ENCODE measurements at regions not wholly inside any gene's neighbourhood (a gene's known extent, or its start where the extent isn't known, plus 50 kb on each side); places are given as distances from the start of the nearest gene placed in this dataset.

DNA sequence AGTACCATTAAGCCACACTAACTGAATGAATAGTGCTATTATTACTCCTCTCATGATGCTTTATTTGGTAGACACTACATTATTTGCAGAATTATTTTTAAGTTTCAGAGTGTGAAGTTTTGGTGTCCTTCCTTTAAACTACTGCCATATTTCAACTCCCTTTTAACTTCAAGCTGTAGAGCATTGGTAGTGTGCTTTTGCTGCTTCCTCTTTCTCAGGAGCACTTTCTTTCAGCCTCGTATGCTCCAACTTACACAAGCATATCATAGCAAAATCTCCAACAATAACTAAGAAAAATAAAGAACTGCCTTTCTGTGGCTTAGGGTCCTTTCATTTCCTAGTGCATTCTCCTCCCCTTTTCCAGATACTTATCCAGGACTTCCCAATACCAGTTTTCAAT, 476.4 kb upstream of the AGTR1 start:
- Histone ChIP-seq H3K9me3 (no peaks in the 10 kb centered on the region), H3K36me3 (no peaks in the 10 kb centered on the region), H3K27ac (replicated peaks in 1 of 4) (no peak overlapping the region), H3K4me1 (no peaks in the 10 kb centered on the region), H3K4me3 (no peak overlapping the region), H3K27me3 (no peaks in the 10 kb centered on the region)
- 48% methylated on average over 1 of the region's 1 CpG for WGBS
- intact Hi-C loops (cut with DNase I) = no loop called here
- no peak for TF ChIP-seq EP300 (IDR thresholded peaks at IDR 0.05)
- no peak for TF ChIP-seq POLR2A (IDR thresholded peaks at IDR 0.05; ENCODE audit: low read depth)
- TF ChIP-seq POLR2AphosphoS5 (IDR thresholded peaks at IDR 0.05) = no peak
- TF ChIP-seq, protein P1, sequence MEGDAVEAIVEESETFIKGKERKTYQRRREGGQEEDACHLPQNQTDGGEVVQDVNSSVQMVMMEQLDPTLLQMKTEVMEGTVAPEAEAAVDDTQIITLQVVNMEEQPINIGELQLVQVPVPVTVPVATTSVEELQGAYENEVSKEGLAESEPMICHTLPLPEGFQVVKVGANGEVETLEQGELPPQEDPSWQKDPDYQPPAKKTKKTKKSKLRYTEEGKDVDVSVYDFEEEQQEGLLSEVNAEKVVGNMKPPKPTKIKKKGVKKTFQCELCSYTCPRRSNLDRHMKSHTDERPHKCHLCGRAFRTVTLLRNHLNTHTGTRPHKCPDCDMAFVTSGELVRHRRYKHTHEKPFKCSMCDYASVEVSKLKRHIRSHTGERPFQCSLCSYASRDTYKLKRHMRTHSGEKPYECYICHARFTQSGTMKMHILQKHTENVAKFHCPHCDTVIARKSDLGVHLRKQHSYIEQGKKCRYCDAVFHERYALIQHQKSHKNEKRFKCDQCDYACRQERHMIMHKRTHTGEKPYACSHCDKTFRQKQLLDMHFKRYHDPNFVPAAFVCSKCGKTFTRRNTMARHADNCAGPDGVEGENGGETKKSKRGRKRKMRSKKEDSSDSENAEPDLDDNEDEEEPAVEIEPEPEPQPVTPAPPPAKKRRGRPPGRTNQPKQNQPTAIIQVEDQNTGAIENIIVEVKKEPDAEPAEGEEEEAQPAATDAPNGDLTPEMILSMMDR (IDR thresholded peaks at IDR 0.05) = no peak
- no peak for DNase-seq (ENCODE audit: extremely low spot score)

DNA sequence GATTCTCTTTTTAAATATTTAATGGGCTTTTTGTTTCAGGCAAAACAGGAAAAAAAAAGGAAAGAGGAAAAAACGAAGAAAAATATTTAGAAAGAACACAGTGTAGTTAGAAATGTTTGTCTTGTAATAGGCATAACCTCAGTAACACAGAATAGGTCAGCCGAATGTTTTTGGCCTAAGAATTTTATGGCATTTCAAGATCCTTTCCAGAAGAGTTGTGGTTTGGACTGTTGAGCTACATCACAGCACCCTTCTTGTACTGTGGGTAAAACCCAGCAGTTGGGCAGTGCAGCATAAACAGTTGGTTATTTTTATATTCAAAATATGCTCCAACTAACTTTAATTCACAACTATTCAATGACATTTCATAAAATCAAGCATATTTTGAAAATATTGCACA, 474.4 kb upstream of the AGTR1 start:
- Histone ChIP-seq H3K27ac (replicated peaks in 1 of 4) (no peak overlapping the region), H3K36me3 (no peaks in the 10 kb centered on the region), H3K4me1 (no peaks in the 10 kb centered on the region), H3K27me3 (no peaks in the 10 kb centered on the region), H3K4me3 (no peak overlapping the region), H3K9me3 (no peaks in the 10 kb centered on the region)
- TF ChIP-seq POLR2A (IDR thresholded peaks at IDR 0.05; ENCODE audit: low read depth) = no peak
- TF ChIP-seq EP300 (IDR thresholded peaks at IDR 0.05) = no peak
- no peak for TF ChIP-seq POLR2AphosphoS5 (IDR thresholded peaks at IDR 0.05)
- TF ChIP-seq, protein P1 (IDR thresholded peaks at IDR 0.05) = no peak
- DNase-seq (ENCODE audit: extremely low spot score) = no peak
- 63% methylated on average over 2 of the region's 2 CpGs for WGBS
- intact Hi-C loops (cut with DNase I) = no loop called here

DNA sequence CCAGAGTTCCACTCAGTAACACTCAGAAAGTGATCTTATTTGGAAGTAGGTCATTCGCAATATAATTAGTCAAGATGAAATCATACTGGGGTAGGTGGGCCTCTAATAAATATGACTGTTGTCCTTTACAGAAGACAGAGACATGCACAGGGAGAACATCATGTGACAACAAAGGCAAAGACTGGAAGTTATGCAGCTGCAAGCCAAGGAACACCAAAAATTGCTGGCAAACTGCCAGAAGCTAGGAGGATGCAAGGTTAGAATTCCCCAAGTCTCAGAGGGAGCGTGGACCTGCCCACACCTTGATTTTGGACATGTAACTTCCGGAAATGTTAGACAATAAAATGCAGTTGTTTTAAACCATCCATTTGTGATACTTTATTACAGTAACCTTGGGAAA, 471.5 kb upstream of the AGTR1 start:
- intact Hi-C loops (cut with DNase I) = no loop called here
- H3K9me3 ChIP-seq = no peaks in the 10 kb centered on the region
- H3K27me3 ChIP-seq = no peaks in the 10 kb centered on the region
- TF ChIP-seq, protein P1 (IDR thresholded peaks at IDR 0.05) = no peak
- TF ChIP-seq EP300 (IDR thresholded peaks at IDR 0.05) (no peak), POLR2A (IDR thresholded peaks at IDR 0.05; ENCODE audit: low read depth) (no peak), POLR2AphosphoS5 (IDR thresholded peaks at IDR 0.05) (no peak)
- no peak overlapping the region for H3K27ac ChIP-seq (replicated peaks in 1 of 4)
- no peak for DNase-seq (ENCODE audit: extremely low spot score)
- no peaks in the 10 kb centered on the region for H3K4me1 ChIP-seq
- no peaks in the 10 kb centered on the region for H3K36me3 ChIP-seq
- no peak overlapping the region for H3K4me3 ChIP-seq
- WGBS = 80% methylated on average over 3 of the region's 3 CpGs

DNA sequence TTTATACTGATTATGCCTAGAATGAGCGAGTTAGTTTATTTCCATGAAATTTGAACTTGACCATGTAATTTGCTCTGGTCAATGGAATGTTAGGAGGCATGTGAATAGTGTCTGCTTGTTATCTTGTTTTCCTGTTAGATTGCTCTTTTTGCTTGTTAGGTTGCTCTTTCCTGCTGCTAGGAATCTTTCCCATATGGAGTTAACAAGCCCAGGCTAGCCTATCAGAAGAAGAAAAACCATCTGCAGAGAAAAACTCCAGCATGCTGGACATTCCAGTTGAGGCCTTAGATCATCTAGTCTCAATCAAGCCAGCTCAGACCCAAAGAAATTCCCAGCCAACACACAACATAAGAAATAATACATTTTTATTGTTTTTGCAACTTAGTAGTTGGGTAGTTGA, 470.2 kb upstream of the AGTR1 start:
- Histone ChIP-seq H3K27me3 (no peaks in the 10 kb centered on the region), H3K36me3 (no peaks in the 10 kb centered on the region), H3K4me1 (no peaks in the 10 kb centered on the region), H3K27ac (replicated peaks in 1 of 4) (no peak overlapping the region), H3K4me3 (no peak overlapping the region), H3K9me3 (no peaks in the 10 kb centered on the region)
- intact Hi-C loops (cut with DNase I) = no loop called here
- 93% methylated on average over 1 of the region's 1 CpG for WGBS
- no peak for DNase-seq (ENCODE audit: extremely low spot score)
- no peak for TF ChIP-seq POLR2AphosphoS5 (IDR thresholded peaks at IDR 0.05)
- no peak for TF ChIP-seq EP300 (IDR thresholded peaks at IDR 0.05)
- TF ChIP-seq POLR2A (IDR thresholded peaks at IDR 0.05; ENCODE audit: low read depth) = no peak
- TF ChIP-seq, protein P1 (IDR thresholded peaks at IDR 0.05) = no peak

DNA sequence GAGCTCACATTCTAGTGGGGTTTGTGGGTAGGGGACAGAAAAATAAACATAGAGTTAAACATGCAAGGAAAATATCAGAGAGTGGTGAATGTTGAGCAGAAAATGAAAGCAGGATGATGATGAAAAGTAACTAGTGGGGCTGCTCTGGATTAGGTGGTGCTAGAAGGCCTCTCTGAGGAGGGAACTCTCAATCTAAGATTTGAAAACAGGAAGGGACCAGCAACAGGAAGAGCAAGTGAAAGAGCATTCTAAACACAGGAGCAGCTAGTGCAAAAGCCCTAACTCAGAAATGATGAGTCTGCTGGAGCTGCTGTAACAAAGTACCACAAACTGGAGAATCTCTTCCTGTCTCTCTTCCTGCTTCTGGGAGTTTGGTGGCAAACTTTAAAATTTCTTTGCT, 468.6 kb upstream of the AGTR1 start:
- Histone ChIP-seq H3K36me3 (no peaks in the 10 kb centered on the region), H3K9me3 (no peaks in the 10 kb centered on the region), H3K27ac (replicated peaks in 1 of 4) (no peak overlapping the region), H3K4me3 (no peak overlapping the region), H3K27me3 (no peaks in the 10 kb centered on the region), H3K4me1 (no peaks in the 10 kb centered on the region)
- no peak for DNase-seq (ENCODE audit: extremely low spot score)
- intact Hi-C loops (cut with DNase I) = no loop called here
- TF ChIP-seq POLR2AphosphoS5 (IDR thresholded peaks at IDR 0.05) (no peak), POLR2A (IDR thresholded peaks at IDR 0.05; ENCODE audit: low read depth) (no peak), EP300 (IDR thresholded peaks at IDR 0.05) (no peak)
- TF ChIP-seq, protein P1 (IDR thresholded peaks at IDR 0.05) = no peak
